H9 (cell line): ENCODE measurements at regions not wholly inside any gene's neighbourhood (a gene's known extent, or its start where the extent isn't known, plus 50 kb on each side); places are given as distances from the start of the nearest gene placed in this dataset.

Source experiments
- DNase-seq: peaks from one replicate; pipeline ENCODE4 v3.0.0-alpha.2; 2017
- H2AFZ ChIP-seq: one replicate; pipeline ENCODE4 v1.6.1; 2013; ENCODE audit warnings: mild to moderate bottlenecking, low read length, control low read depth, moderate library complexity
- H2AK5ac ChIP-seq: 2 replicates; pipeline ENCODE4 v1.6.1; 2013; ENCODE audit warnings: low read length, control low read depth, mixed read lengths; ENCODE audit not compliant: insufficient read length
- H2BK120ac ChIP-seq: one replicate; pipeline ENCODE4 v1.6.1; 2013; ENCODE audit warnings: low read depth, mild to moderate bottlenecking, low read length, control low read depth, inconsistent platforms; ENCODE audit not compliant: poor library complexity, severe bottlenecking
- H2BK12ac ChIP-seq: 2 replicates; pipeline ENCODE4 v1.6.1; 2013; ENCODE audit warnings: low read length, control low read depth, mixed read lengths, low read depth; ENCODE audit not compliant: insufficient read length
- H2BK15ac ChIP-seq: 2 replicates; pipeline ENCODE4 v1.6.1; 2013; ENCODE audit warnings: low read depth, low read length, control low read depth
- H2BK20ac ChIP-seq: one replicate; pipeline ENCODE4 v1.6.1; 2013; ENCODE audit warnings: low read depth, mild to moderate bottlenecking, low read length, control low read depth, inconsistent platforms; ENCODE audit not compliant: poor library complexity, severe bottlenecking
- H2BK5ac ChIP-seq: 2 replicates; pipeline ENCODE4 v1.6.1; 2013; ENCODE audit warnings: low read length, control low read depth, mixed read lengths; ENCODE audit not compliant: insufficient read length
- H3K14ac ChIP-seq: 2 replicates; pipeline ENCODE4 v1.6.1; 2013; ENCODE audit warnings: low read length, control low read depth; ENCODE audit not compliant: insufficient read depth
- H3K18ac ChIP-seq: 2 replicates; pipeline ENCODE4 v1.6.1; 2013; ENCODE audit warnings: low read depth, mild to moderate bottlenecking, mixed read lengths, low read length, control low read depth; ENCODE audit not compliant: insufficient read length
- H3K23ac ChIP-seq: 2 replicates; pipeline ENCODE4 v1.6.1; 2013; ENCODE audit warnings: low read length, control low read depth, mixed read lengths, low read depth; ENCODE audit not compliant: insufficient read length
- H3K23me2 ChIP-seq: 2 replicates; pipeline ENCODE4 v1.6.1; 2013; ENCODE audit warnings: low read depth, mild to moderate bottlenecking, mixed read lengths, low read length, control low read depth; ENCODE audit not compliant: insufficient read length, poor library complexity, severe bottlenecking
- H3K27ac ChIP-seq: 2 replicates; pipeline ENCODE4 v1.5.1; 2013; ENCODE audit warnings: low read length, control low read depth, mixed read lengths, low read depth; ENCODE audit not compliant: insufficient read length
- H3K27me3 ChIP-seq: 2 replicates; pipeline ENCODE4 v1.6.1; 2013; ENCODE audit warnings: low read length, control low read depth, inconsistent platforms; ENCODE audit not compliant: insufficient read depth
- H3K4ac ChIP-seq: 2 replicates; pipeline ENCODE4 v1.6.1; 2013; ENCODE audit warnings: low read depth, mild to moderate bottlenecking, control low read depth, inconsistent platforms, low read length, moderate library complexity
- H3K4me1 ChIP-seq: 2 replicates; pipeline ENCODE4 v1.6.1; 2013; ENCODE audit warnings: low read length, control low read depth, inconsistent platforms; ENCODE audit not compliant: insufficient read depth
- H3K4me2 ChIP-seq: 2 replicates; pipeline ENCODE4 v1.6.1; 2013; ENCODE audit warnings: low read length, control low read depth, mixed read lengths; ENCODE audit not compliant: insufficient read length, insufficient read depth
- H3K56ac ChIP-seq: 2 replicates; pipeline ENCODE4 v1.6.1; 2013; ENCODE audit warnings: low read depth, mild to moderate bottlenecking, mixed read lengths, low read length, control low read depth; ENCODE audit not compliant: insufficient read length
- H3K79me1 ChIP-seq: 2 replicates; pipeline ENCODE4 v1.6.1; 2013; ENCODE audit warnings: low read depth, mild to moderate bottlenecking, moderate library complexity, low read length, control low read depth, inconsistent platforms; ENCODE audit not compliant: insufficient read depth, poor library complexity, severe bottlenecking
- H3K79me2 ChIP-seq: 2 replicates; pipeline ENCODE4 v1.6.1; 2013; ENCODE audit warnings: low read length, control low read depth, inconsistent platforms; ENCODE audit not compliant: insufficient read depth
- H3K9ac ChIP-seq: 2 replicates; pipeline ENCODE4 v1.6.1; 2013; ENCODE audit warnings: low read length, control low read depth, mixed read lengths; ENCODE audit not compliant: insufficient read length; ENCODE audit errors: extremely low read depth
- H3K9me3 ChIP-seq: one replicate; pipeline ENCODE4 v1.6.1; 2013; ENCODE audit warnings: low read depth, low read length, inconsistent platforms; ENCODE audit not compliant: control insufficient read depth
- H3T11ph ChIP-seq: one replicate; pipeline ENCODE4 v1.6.1; 2013; ENCODE audit warnings: mild to moderate bottlenecking, low read length, control low read depth, inconsistent platforms
- H4K20me1 ChIP-seq: one replicate; pipeline ENCODE4 v1.6.1; 2013; ENCODE audit not compliant: control insufficient read depth, insufficient read length, insufficient read depth
- H4K5ac ChIP-seq: 2 replicates; pipeline ENCODE4 v1.6.1; 2013; ENCODE audit warnings: low read depth, mild to moderate bottlenecking, mixed read lengths, low read length, control low read depth; ENCODE audit not compliant: insufficient read length
- H4K8ac ChIP-seq: replicated peaks from 2 replicates; pipeline ENCODE4 v1.6.1; 2013; ENCODE audit warnings: low read length, control low read depth, mixed read lengths, low read depth; ENCODE audit not compliant: insufficient read length
- H4K91ac ChIP-seq: 2 replicates; pipeline ENCODE4 v1.6.1; 2013; ENCODE audit warnings: low read depth, mild to moderate bottlenecking, moderate library complexity, mixed read lengths, low read length, control low read depth; ENCODE audit not compliant: insufficient read length
- H3K27ac Mint-ChIP-seq, 3 experiments: 2 replicates in 2 of 3; 3 replicates in 1 of 3; pipeline ENCODE4 v1.8.0; 2020 to 2021; ENCODE audit warnings: mixed read lengths in 3 of 3, mild to moderate bottlenecking in 1 of 3, moderate library complexity in 1 of 3
- H3K27me3 Mint-ChIP-seq: 2 replicates; pipeline ENCODE4 v1.8.0; 2021; ENCODE audit warnings: low read depth, mild to moderate bottlenecking, moderate library complexity, mixed read lengths
- H3K36me3 Mint-ChIP-seq, 3 experiments: 2 replicates in 2 of 3; 3 replicates in 1 of 3; pipeline ENCODE4 v1.8.0; 2020 to 2021; ENCODE audit warnings: low read depth in 3 of 3, mixed read lengths in 3 of 3; ENCODE audit not compliant: insufficient read depth in 1 of 3
- H3K4me1 Mint-ChIP-seq, 2 experiments: 2 replicates each; pipeline ENCODE4 v1.8.0; 2020; ENCODE audit warnings: mixed read lengths in 2 of 2
- H3K4me3 Mint-ChIP-seq, 2 experiments: 2 replicates in 1 of 2; 3 replicates in 1 of 2; pipeline ENCODE4 v1.8.0; 2020 to 2021; ENCODE audit warnings: mild to moderate bottlenecking in 2 of 2, mixed read lengths in 2 of 2, moderate library complexity in 1 of 2
- H3K9me3 Mint-ChIP-seq, 2 experiments: 2 replicates in 1 of 2; 3 replicates in 1 of 2; pipeline ENCODE4 v1.8.0; 2020; ENCODE audit warnings: mild to moderate bottlenecking in 2 of 2, mixed read lengths in 2 of 2, moderate library complexity in 1 of 2
- WGBS: extraction: QIAGEN DNeasy Blood & Tissue Kit; methylation state at CpG from one replicate; pipeline ENCODE4 v1.1.7; 2013; ENCODE audit warnings: missing lambda C conversion rate, low lambda C conversion rate, mixed read lengths; ENCODE audit not compliant: insufficient read length; ENCODE audit errors: extremely low coverage; 5-methylcytosine and 5-hydroxymethylcytosine counted together
- TF ChIP-seq, protein P1 (sequence below): fragments of 200-600 bp; sonication (generic); conservative IDR thresholded peaks from 3 replicates; pipeline ENCODE4 v1.8.0; 2021; ENCODE audit warnings: antibody characterized with exemption, mild to moderate bottlenecking

DNA sequence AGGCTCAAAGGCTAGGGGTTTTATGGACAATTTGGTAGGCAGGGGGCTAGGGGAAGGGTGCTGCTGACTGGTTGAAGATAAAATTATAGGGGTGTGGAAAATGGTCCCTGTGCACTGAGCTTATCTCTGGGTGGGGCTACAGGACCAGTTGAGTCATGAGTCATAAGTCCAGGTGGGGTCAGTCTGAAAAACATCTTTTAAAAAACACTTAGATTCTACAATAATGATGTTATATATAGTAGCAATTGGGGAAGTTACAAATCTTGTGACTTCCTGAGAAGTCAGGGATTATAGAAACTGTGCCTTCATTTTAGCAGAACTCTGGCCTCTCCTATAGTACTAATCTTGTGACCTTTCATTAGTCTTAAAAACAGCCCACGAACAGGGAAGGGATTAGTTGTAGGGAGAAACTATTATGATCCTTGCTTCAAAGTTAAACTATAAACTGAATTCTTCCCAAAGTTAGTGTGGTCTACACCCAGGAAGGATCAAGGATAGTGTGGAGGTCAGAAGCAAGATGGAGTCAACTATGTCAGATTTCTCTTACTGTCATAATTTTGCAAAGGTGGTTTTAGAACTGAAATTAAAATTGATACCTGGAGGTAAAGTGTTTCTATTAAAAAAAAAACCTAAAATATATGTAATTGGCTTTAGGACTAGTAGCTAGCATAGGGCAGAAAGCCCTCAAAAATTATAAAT lies 130.1 kb downstream of the P2RY1 start:
- peaks cover 14 to 22% of the 10 kb centered on the region in 2 experiments; a peak in 4 of 5 replicates for H3K9me3 Mint-ChIP-seq
- no peaks in the 10 kb centered on the region for H3K27me3 ChIP-seq

More for the DNA sequence above, 130.1 kb downstream of the P2RY1 start:
- Histone ChIP-seq H2BK20ac (no peak overlapping the region), H3K27ac (no peak overlapping the region), H2AFZ (no peak overlapping the region), H3K79me2 (no peaks in the 10 kb centered on the region), H3K14ac (no peak overlapping the region), H3T11ph (no peak overlapping the region), H4K20me1 (no peaks in the 10 kb centered on the region), H3K4me1 (no peaks in the 10 kb centered on the region; the same call in 1 of the 2 replicates), H4K5ac (no peak overlapping the region), H2AK5ac (no peak overlapping the region), H3K56ac (no peak overlapping the region), H4K91ac (no peak overlapping the region), H3K9ac (no peak overlapping the region), H3K4me2 (no peak overlapping the region), H3K9me3 (no peaks in the 10 kb centered on the region), H2BK120ac (no peak overlapping the region), H3K18ac (no peak overlapping the region), H3K23ac (no peak overlapping the region), H3K4ac (no peak overlapping the region), H3K79me1 (no peaks in the 10 kb centered on the region), H2BK5ac (no peak overlapping the region), H2BK12ac (no peak overlapping the region), H4K8ac (no peak overlapping the region), H2BK15ac (no peak overlapping the region), H3K23me2 (no peaks in the 10 kb centered on the region)
- no peak overlapping the region for H3K4me3 Mint-ChIP-seq
- H3K27ac Mint-ChIP-seq, result no peak overlapping the region; a peak in 1 of 7 replicates
- peaks cover 5 to 8% of the 10 kb centered on the region in 2 experiments for H3K4me1 Mint-ChIP-seq
- no CpG with 5 or more reads among the region's 1 CpG for WGBS
- H3K27me3 Mint-ChIP-seq, result no peaks in the 10 kb centered on the region
- peaks cover 9 to 15% (median 10%) of the 10 kb centered on the region in 3 experiments; a peak in 6 of 7 replicates for H3K36me3 Mint-ChIP-seq
- TF ChIP-seq, protein P1, sequence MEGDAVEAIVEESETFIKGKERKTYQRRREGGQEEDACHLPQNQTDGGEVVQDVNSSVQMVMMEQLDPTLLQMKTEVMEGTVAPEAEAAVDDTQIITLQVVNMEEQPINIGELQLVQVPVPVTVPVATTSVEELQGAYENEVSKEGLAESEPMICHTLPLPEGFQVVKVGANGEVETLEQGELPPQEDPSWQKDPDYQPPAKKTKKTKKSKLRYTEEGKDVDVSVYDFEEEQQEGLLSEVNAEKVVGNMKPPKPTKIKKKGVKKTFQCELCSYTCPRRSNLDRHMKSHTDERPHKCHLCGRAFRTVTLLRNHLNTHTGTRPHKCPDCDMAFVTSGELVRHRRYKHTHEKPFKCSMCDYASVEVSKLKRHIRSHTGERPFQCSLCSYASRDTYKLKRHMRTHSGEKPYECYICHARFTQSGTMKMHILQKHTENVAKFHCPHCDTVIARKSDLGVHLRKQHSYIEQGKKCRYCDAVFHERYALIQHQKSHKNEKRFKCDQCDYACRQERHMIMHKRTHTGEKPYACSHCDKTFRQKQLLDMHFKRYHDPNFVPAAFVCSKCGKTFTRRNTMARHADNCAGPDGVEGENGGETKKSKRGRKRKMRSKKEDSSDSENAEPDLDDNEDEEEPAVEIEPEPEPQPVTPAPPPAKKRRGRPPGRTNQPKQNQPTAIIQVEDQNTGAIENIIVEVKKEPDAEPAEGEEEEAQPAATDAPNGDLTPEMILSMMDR, result no peak
- DNase-seq, result no peak
